HL-60 (cell line): ENCODE measurements at regions not wholly inside any gene's neighbourhood (a gene's known extent, or its start where the extent isn't known, plus 50 kb on each side); places are given as distances from the start of the nearest gene placed in this dataset.

ENCODE experiments used
- DNase-seq, 2 experiments: peaks; one replicate each; pipeline ENCODE4 v3.0.0-alpha.2; 2010 to 2020; ENCODE audit warnings: low read depth in 1 of 2, low spot score in 1 of 2
- H3K27ac ChIP-seq: fragments of 250-450 bp; sonication (Bioruptor Pico); replicated peaks from 2 replicates; pipeline ENCODE4 v1.5.1; 2020; ENCODE audit warnings: mild to moderate bottlenecking, moderate library complexity
- H3K27me3 ChIP-seq: fragments of 250-450 bp; sonication (Bioruptor Pico); 2 replicates; pipeline ENCODE4 v1.5.1; 2021; ENCODE audit warnings: mild to moderate bottlenecking, moderate library complexity; ENCODE audit not compliant: insufficient read depth, poor library complexity, severe bottlenecking
- H3K4me3 ChIP-seq: replicated peaks from 2 replicates; pipeline ENCODE4 v1.5.1; 2011; ENCODE audit warnings: mild to moderate bottlenecking, control low read depth, low read length; ENCODE audit not compliant: insufficient read depth
- CTCF ChIP-seq: IDR thresholded peaks from one replicate; pipeline ENCODE4 v1.5.1; 2011; ENCODE audit warnings: low read length, control low read depth, inconsistent platforms; ENCODE audit not compliant: insufficient read depth
- GABPA ChIP-seq: IDR thresholded peaks from 2 replicates; pipeline ENCODE4 v1.6.1; 2012; ENCODE audit warnings: low read depth
- POLR2AphosphoS5 ChIP-seq: IDR thresholded peaks from 2 replicates; pipeline ENCODE4 v1.6.1; 2012; ENCODE audit warnings: low read depth
- REST ChIP-seq: IDR thresholded peaks from 2 replicates; pipeline ENCODE4 v1.6.1; 2012; ENCODE audit warnings: low read depth; ENCODE audit not compliant: insufficient replicate concordance
- SPI1 ChIP-seq: IDR thresholded peaks from 2 replicates; pipeline ENCODE4 v1.6.1; 2012; ENCODE audit warnings: low read depth, mild to moderate bottlenecking, borderline replicate concordance

GRCh38 chr9:79334001-79334400, 237.8 kb upstream of the TLE4 start:
- no peak overlapping the region for H3K27ac ChIP-seq
- no peak for TF ChIP-seq REST
- no peak for TF ChIP-seq POLR2AphosphoS5
- no peak for TF ChIP-seq GABPA
- no peak for TF ChIP-seq CTCF
- no peak for TF ChIP-seq SPI1
- no peak overlapping the region for H3K4me3 ChIP-seq
- no peaks in the 10 kb centered on the region for H3K27me3 ChIP-seq
- no peak for DNase-seq

- Histone ChIP-seq H3K27me3 (no peaks in the 10 kb centered on the region), H3K4me3 (no peak overlapping the region), H3K27ac (no peak overlapping the region)
- TF ChIP-seq REST: no peak
- no peak for TF ChIP-seq SPI1
- no peak for TF ChIP-seq CTCF
- TF ChIP-seq GABPA: no peak
- no peak for TF ChIP-seq POLR2AphosphoS5
- DNase-seq: no peak
Measured at GRCh38 chr9:79334711-79335110, 237.1 kb upstream of the TLE4 start.

GRCh38 chr9:79335987-79336386, 235.8 kb upstream of the TLE4 start:
- Histone ChIP-seq H3K27me3 (no peaks in the 10 kb centered on the region), H3K27ac (no peak overlapping the region), H3K4me3 (no peak overlapping the region)
- DNase-seq: no peak
- TF ChIP-seq POLR2AphosphoS5 (no peak), GABPA (no peak), CTCF (no peak), SPI1 (no peak), REST (no peak)
